ENCODE measurements at regions not wholly inside any gene's neighbourhood (a gene's known extent, or its start where the extent isn't known, plus 50 kb on each side); places are given as distances from the start of the nearest gene placed in this dataset.

GRCh38 chr2:238994432-238994831 is 146.5 kb downstream of the TWIST2 start:
- TF ChIP-seq POLR2AphosphoS5 (IDR thresholded peaks at IDR 0.05) = no peak
- TF ChIP-seq CTCF (IDR thresholded peaks at IDR 0.05) = no peak
- TF ChIP-seq POLR2A (IDR thresholded peaks at IDR 0.05) = no peak
